Ascending aorta (tissue), 2 donors: ENCODE measurements at regions not wholly inside any gene's neighbourhood (a gene's known extent, or its start where the extent isn't known, plus 50 kb on each side); places are given as distances from the start of the nearest gene placed in this dataset.
"Not testable (repeated sequence)": the region's sequence is repeated elsewhere in the genome, so short reads cannot be mapped to it uniquely, and the experiment has no call there.

Experiments used
- DNase-seq, 2 donors: peaks; one replicate each; pipeline ENCODE4 v3.0.0-alpha.2; 2019; ENCODE audit warnings: low spot score in 2 of 2
- H3K27ac ChIP-seq, 2 donors: fragments of 200-600 bp; sonication (generic); one replicate each; pipeline ENCODE4 v1.5.1; 2016 to 2017; ENCODE audit warnings: mild to moderate bottlenecking in 1 of 2
- H3K27me3 ChIP-seq: fragments of 200-600 bp; sonication (generic); one replicate; pipeline ENCODE4 v1.5.1; 2017
- H3K36me3 ChIP-seq, 2 donors: fragments of 200-600 bp; sonication (generic); one replicate each; pipeline ENCODE4 v1.5.1; 2016
- H3K4me1 ChIP-seq, 2 donors: fragments of 200-600 bp; sonication (generic); one replicate each; pipeline ENCODE4 v1.5.1; 2016 to 2017; ENCODE audit warnings: mild to moderate bottlenecking in 1 of 2
- H3K4me3 ChIP-seq, 2 donors: fragments of 200-600 bp; sonication (generic); one replicate each; pipeline ENCODE4 v1.5.1; 2016 to 2017; ENCODE audit warnings: mild to moderate bottlenecking in 1 of 2
- H3K9me3 ChIP-seq, 2 donors: fragments of 200-600 bp; sonication (generic); one replicate each; pipeline ENCODE4 v1.5.1; 2016
- CTCF ChIP-seq, 3 experiments: fragments of 200-600 bp in 2 of 3; fragments of 450-650 bp in 1 of 3; sonication (generic) in 2 of 3; IDR thresholded peaks; one replicate each; pipeline ENCODE4 v1.5.1; 2016 to 2019; ENCODE audit warnings: antibody characterized with exemption in 3 of 3, mild to moderate bottlenecking in 1 of 3, moderate library complexity in 1 of 3
- intact Hi-C: fragments of 100-400 bp; cut with DNase I; formaldehyde crosslinking; loops from one replicate; pipeline ENCODE4 v1.15.1; 2023

GRCh38 chr1:168468042-168468809 is 75.6 kb downstream of the XCL2 start:
- H3K27ac ChIP-seq: peak overlapping the region; percentile 38 to 61

GRCh38 chr1:168467452-168467851 is 76.3 kb downstream of the XCL2 start:
- TF ChIP-seq CTCF (IDR thresholded peaks at IDR 0.05): no peak
- Histone ChIP-seq H3K4me3 (no peak overlapping the region), H3K9me3 (no peaks in the 10 kb centered on the region), H3K4me1 (peaks cover 3 to 22% of the 10 kb centered on the region in 2 donors), H3K27me3 (no peaks in the 10 kb centered on the region), H3K36me3 (no peaks in the 10 kb centered on the region), H3K27ac (peak overlapping the region in 1 of 2 donors; percentile 38)
- intact Hi-C loops: no loop called here
- DNase-seq: no peak

More at GRCh38 chr1:168468042-168468809, 75.6 kb downstream of the XCL2 start:
- Histone ChIP-seq H3K4me1 (peaks cover 3 to 22% of the 10 kb centered on the region in 2 donors), H3K27me3 (no peaks in the 10 kb centered on the region), H3K36me3 (no peaks in the 10 kb centered on the region), H3K9me3 (no peaks in the 10 kb centered on the region), H3K4me3 (no peak overlapping the region)
- TF ChIP-seq CTCF (IDR thresholded peaks at IDR 0.05): no peak
- no peak for DNase-seq
- intact Hi-C loops: no loop called here

- Histone ChIP-seq H3K27ac (peak overlapping the region; percentile 22 to 54), H3K4me1 (peaks cover 3 to 22% of the 10 kb centered on the region in 2 donors), H3K9me3 (no peaks in the 10 kb centered on the region), H3K36me3 (no peaks in the 10 kb centered on the region), H3K27me3 (no peaks in the 10 kb centered on the region), H3K4me3 (no peak overlapping the region)
- DNase-seq: no peak
- TF ChIP-seq CTCF (IDR thresholded peaks at IDR 0.05): no peak
- intact Hi-C loops: no loop called here
Measured at GRCh38 chr1:168466714-168467131, 77.1 kb downstream of the XCL2 start.

- Histone ChIP-seq H3K4me3 (no peak overlapping the region), H3K27ac (no peak overlapping the region), H3K9me3 (peaks cover 0 to 2% of the 10 kb centered on the region in 2 donors), H3K27me3 (no peaks in the 10 kb centered on the region), H3K4me1 (peaks cover 3 to 22% of the 10 kb centered on the region in 2 donors), H3K36me3 (no peaks in the 10 kb centered on the region)
- no peak for TF ChIP-seq CTCF (IDR thresholded peaks at IDR 0.05)
- intact Hi-C loops: no loop called here
- DNase-seq: peak in 1 of 2 donors; percentile 16
Measured at GRCh38 chr1:168466092-168466713, 77.6 kb downstream of the XCL2 start.

GRCh38 chr1:168461108-168461507 is 82.7 kb downstream of the XCL2 start:
- intact Hi-C loops, H3K4me1 ChIP-seq, H3K9me3 ChIP-seq, H3K27ac ChIP-seq, DNase-seq, H3K4me3 ChIP-seq, H3K36me3 ChIP-seq, H3K27me3 ChIP-seq: not testable (repeated sequence)

- H3K4me1 ChIP-seq, intact Hi-C loops, DNase-seq, H3K4me3 ChIP-seq, H3K36me3 ChIP-seq, H3K27me3 ChIP-seq, H3K9me3 ChIP-seq, H3K27ac ChIP-seq: not testable (repeated sequence)
Measured at GRCh38 chr1:168457296-168457695, 86.5 kb downstream of the XCL2 start.
